ENCODE measurements at regions not wholly inside any gene's neighbourhood (a gene's known extent, or its start where the extent isn't known, plus 50 kb on each side); places are given as distances from the start of the nearest gene placed in this dataset.

- TF ChIP-seq CTCF (IDR thresholded peaks at IDR 0.05; ENCODE audit: low read length) (no peak), EZH2 (optimal IDR thresholded peaks at IDR 0.05; ENCODE audit: low read depth, low read length) (no peak), EZH2phosphoT487 (IDR thresholded peaks at IDR 0.05; ENCODE audit: low read length) (no peak)
Measured at GRCh38 chr5:5919411-5919810, 458.9 kb downstream of the MED10 start.

All from MM.1S (cell line).